ENCODE measurements at regions not wholly inside any gene's neighbourhood (a gene's known extent, or its start where the extent isn't known, plus 50 kb on each side); places are given as distances from the start of the nearest gene placed in this dataset.

DNA sequence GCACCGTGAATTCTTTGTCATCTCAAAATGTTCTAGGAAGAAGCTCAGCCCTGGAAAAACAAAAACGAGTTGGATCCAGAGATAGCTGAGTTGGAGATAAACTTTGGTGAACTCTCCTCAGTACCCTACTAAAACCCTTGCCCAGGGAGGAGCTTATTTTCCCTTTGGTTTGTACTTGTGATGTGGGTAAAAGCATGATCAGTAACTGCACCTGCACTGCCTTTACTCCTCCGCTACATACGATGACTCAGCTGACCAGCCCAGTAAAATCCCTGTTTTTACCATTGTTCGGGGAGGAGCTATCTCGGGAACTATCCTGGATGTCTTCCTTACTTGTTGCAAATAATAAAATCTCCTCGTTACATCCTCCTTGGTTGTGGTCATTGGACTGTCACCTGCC, 359.3 kb downstream of the SH2D4B start:
- no peak for DNase-seq (ENCODE audit: low read depth)
- no peak overlapping the region for H3K4me3 ChIP-seq (ENCODE audit: low read depth, low read length)
- TF ChIP-seq, protein P1, sequence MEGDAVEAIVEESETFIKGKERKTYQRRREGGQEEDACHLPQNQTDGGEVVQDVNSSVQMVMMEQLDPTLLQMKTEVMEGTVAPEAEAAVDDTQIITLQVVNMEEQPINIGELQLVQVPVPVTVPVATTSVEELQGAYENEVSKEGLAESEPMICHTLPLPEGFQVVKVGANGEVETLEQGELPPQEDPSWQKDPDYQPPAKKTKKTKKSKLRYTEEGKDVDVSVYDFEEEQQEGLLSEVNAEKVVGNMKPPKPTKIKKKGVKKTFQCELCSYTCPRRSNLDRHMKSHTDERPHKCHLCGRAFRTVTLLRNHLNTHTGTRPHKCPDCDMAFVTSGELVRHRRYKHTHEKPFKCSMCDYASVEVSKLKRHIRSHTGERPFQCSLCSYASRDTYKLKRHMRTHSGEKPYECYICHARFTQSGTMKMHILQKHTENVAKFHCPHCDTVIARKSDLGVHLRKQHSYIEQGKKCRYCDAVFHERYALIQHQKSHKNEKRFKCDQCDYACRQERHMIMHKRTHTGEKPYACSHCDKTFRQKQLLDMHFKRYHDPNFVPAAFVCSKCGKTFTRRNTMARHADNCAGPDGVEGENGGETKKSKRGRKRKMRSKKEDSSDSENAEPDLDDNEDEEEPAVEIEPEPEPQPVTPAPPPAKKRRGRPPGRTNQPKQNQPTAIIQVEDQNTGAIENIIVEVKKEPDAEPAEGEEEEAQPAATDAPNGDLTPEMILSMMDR (IDR thresholded peaks at IDR 0.05; ENCODE audit: insufficient read depth, low read length) = no peak

DNA sequence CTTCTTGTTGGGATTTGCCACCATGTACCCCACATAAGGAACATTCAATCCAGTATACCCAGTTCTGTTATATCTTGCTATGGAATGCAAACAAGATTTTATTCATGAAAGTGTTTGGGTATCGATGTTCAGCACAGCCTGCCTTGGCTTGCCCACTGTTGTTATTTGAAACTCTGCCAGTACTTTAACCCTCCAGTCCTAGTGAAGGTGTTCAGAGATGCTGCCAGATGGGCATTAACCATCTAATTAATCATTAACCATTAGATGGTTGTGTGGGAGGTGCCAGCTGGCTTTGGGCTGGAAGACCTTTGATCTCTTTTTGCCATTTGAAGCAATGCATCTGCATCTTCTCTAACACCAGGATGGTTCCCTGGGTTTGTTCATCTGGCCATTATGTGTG, 363.0 kb downstream of the SH2D4B start:
- DNase-seq (ENCODE audit: low read depth) = no peak
- no peak overlapping the region for H3K4me3 ChIP-seq (ENCODE audit: low read depth, low read length)
- TF ChIP-seq, protein P1 (IDR thresholded peaks at IDR 0.05; ENCODE audit: insufficient read depth, low read length) = no peak

DNA sequence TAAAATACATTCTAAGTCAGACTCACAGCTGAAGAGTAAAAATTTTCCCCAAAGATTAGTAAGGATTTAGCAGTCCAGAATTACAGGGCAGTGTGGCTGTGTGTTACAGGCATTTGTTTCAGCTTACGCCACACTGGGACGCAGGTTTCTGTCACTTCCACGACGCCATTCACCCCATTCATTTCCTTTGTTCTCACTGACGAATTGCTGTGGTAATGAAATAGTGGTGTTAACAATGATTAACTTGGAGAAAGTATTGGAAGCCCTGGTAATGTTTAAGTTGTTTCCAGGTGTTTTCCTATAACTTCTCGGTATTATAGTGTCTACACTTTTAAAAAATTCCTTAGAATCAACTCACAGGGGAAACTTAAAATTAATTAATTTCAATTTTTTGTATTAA, 370.9 kb downstream of the SH2D4B start:
- no peak overlapping the region for H3K4me3 ChIP-seq (ENCODE audit: low read depth, low read length)
- TF ChIP-seq, protein P1 (IDR thresholded peaks at IDR 0.05; ENCODE audit: insufficient read depth, low read length) = no peak
- no peak for DNase-seq (ENCODE audit: low read depth)

DNA sequence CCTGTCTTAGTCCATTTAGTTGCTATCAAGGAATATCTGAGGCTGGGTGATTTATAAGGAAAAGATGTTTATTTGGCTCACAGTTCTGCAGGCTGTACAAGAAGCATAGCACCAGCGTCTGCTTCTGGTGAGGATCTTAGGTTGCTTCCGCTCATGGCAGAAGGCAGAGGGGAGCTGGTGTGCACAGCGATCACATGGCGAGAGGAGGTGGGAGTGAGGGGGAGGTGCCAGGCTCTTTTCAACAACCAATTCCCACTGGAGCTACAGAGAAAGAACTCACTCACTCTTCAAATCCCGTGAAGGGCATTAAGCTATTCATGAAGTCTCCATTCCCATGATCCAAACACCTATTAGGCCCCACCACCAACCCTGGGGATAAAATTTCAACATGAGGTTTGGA, 371.6 kb downstream of the SH2D4B start:
- TF ChIP-seq, protein P1 (IDR thresholded peaks at IDR 0.05; ENCODE audit: insufficient read depth, low read length) = no peak
- DNase-seq (ENCODE audit: low read depth) = no peak
- no peak overlapping the region for H3K4me3 ChIP-seq (ENCODE audit: low read depth, low read length)

DNA sequence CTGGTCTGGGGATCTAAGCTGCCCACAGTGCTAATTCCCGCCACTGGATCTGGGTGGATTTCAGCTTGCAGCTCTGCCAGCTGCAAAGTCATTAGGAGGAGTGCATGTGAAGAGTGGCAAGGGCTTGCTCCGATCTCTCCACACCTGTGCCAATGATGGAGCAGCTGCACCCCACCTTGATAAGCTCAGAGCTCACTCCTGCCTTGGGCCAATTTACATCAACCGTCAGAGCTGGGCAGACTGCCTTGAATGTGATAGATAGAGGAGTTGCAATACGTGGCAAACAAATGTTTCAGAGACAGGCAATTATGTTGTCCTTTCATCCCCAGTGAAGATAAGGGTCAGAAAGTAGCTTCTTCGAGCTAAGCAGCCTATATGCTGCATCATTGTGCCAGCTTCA, 379.9 kb downstream of the SH2D4B start:
- no peak overlapping the region for H3K4me3 ChIP-seq (ENCODE audit: low read depth, low read length)
- no peak for DNase-seq (ENCODE audit: low read depth)
- TF ChIP-seq, protein P1 (IDR thresholded peaks at IDR 0.05; ENCODE audit: insufficient read depth, low read length) = no peak

DNA sequence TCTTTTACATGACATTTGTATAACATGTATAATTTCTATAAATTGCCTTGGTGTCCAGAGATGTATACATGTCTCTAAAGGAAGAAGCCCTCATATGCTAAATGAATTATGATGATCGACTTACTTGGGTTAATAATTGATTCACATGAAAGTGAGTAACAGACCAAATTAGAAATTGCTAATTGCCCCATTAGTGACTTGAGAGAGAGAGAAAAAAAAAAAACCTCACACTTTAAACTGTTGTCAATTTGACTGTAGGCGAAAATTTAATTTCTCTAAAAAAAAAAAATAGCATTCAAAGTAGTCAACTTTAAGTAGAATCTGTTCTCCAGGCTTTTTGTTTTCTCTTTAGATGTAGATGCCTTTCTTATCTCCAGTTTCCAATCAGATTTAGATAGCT, 383.3 kb downstream of the SH2D4B start:
- TF ChIP-seq, protein P1 (IDR thresholded peaks at IDR 0.05; ENCODE audit: insufficient read depth, low read length) = no peak
- DNase-seq (ENCODE audit: low read depth) = no peak
- no peak overlapping the region for H3K4me3 ChIP-seq (ENCODE audit: low read depth, low read length)
